H9 (cell line): ENCODE measurements at regions not wholly inside any gene's neighbourhood (a gene's known extent, or its start where the extent isn't known, plus 50 kb on each side); places are given as distances from the start of the nearest gene placed in this dataset.

Source experiments
- DNase-seq: peaks from one replicate; pipeline ENCODE4 v3.0.0-alpha.2; 2017
- H2AFZ ChIP-seq: one replicate; pipeline ENCODE4 v1.6.1; 2013; ENCODE audit warnings: mild to moderate bottlenecking, low read length, control low read depth, moderate library complexity
- H2AK5ac ChIP-seq: 2 replicates; pipeline ENCODE4 v1.6.1; 2013; ENCODE audit warnings: low read length, control low read depth, mixed read lengths; ENCODE audit not compliant: insufficient read length
- H2BK120ac ChIP-seq: one replicate; pipeline ENCODE4 v1.6.1; 2013; ENCODE audit warnings: low read depth, mild to moderate bottlenecking, low read length, control low read depth, inconsistent platforms; ENCODE audit not compliant: poor library complexity, severe bottlenecking
- H2BK12ac ChIP-seq: 2 replicates; pipeline ENCODE4 v1.6.1; 2013; ENCODE audit warnings: low read length, control low read depth, mixed read lengths, low read depth; ENCODE audit not compliant: insufficient read length
- H2BK15ac ChIP-seq: 2 replicates; pipeline ENCODE4 v1.6.1; 2013; ENCODE audit warnings: low read depth, low read length, control low read depth
- H2BK20ac ChIP-seq: one replicate; pipeline ENCODE4 v1.6.1; 2013; ENCODE audit warnings: low read depth, mild to moderate bottlenecking, low read length, control low read depth, inconsistent platforms; ENCODE audit not compliant: poor library complexity, severe bottlenecking
- H2BK5ac ChIP-seq: 2 replicates; pipeline ENCODE4 v1.6.1; 2013; ENCODE audit warnings: low read length, control low read depth, mixed read lengths; ENCODE audit not compliant: insufficient read length
- H3K14ac ChIP-seq: 2 replicates; pipeline ENCODE4 v1.6.1; 2013; ENCODE audit warnings: low read length, control low read depth; ENCODE audit not compliant: insufficient read depth
- H3K18ac ChIP-seq: 2 replicates; pipeline ENCODE4 v1.6.1; 2013; ENCODE audit warnings: low read depth, mild to moderate bottlenecking, mixed read lengths, low read length, control low read depth; ENCODE audit not compliant: insufficient read length
- H3K23ac ChIP-seq: 2 replicates; pipeline ENCODE4 v1.6.1; 2013; ENCODE audit warnings: low read length, control low read depth, mixed read lengths, low read depth; ENCODE audit not compliant: insufficient read length
- H3K23me2 ChIP-seq: 2 replicates; pipeline ENCODE4 v1.6.1; 2013; ENCODE audit warnings: low read depth, mild to moderate bottlenecking, mixed read lengths, low read length, control low read depth; ENCODE audit not compliant: insufficient read length, poor library complexity, severe bottlenecking
- H3K27ac ChIP-seq: 2 replicates; pipeline ENCODE4 v1.5.1; 2013; ENCODE audit warnings: low read length, control low read depth, mixed read lengths, low read depth; ENCODE audit not compliant: insufficient read length
- H3K27me3 ChIP-seq: 2 replicates; pipeline ENCODE4 v1.6.1; 2013; ENCODE audit warnings: low read length, control low read depth, inconsistent platforms; ENCODE audit not compliant: insufficient read depth
- H3K4ac ChIP-seq: 2 replicates; pipeline ENCODE4 v1.6.1; 2013; ENCODE audit warnings: low read depth, mild to moderate bottlenecking, control low read depth, inconsistent platforms, low read length, moderate library complexity
- H3K4me1 ChIP-seq: 2 replicates; pipeline ENCODE4 v1.6.1; 2013; ENCODE audit warnings: low read length, control low read depth, inconsistent platforms; ENCODE audit not compliant: insufficient read depth
- H3K4me2 ChIP-seq: 2 replicates; pipeline ENCODE4 v1.6.1; 2013; ENCODE audit warnings: low read length, control low read depth, mixed read lengths; ENCODE audit not compliant: insufficient read length, insufficient read depth
- H3K56ac ChIP-seq: 2 replicates; pipeline ENCODE4 v1.6.1; 2013; ENCODE audit warnings: low read depth, mild to moderate bottlenecking, mixed read lengths, low read length, control low read depth; ENCODE audit not compliant: insufficient read length
- H3K79me1 ChIP-seq: 2 replicates; pipeline ENCODE4 v1.6.1; 2013; ENCODE audit warnings: low read depth, mild to moderate bottlenecking, moderate library complexity, low read length, control low read depth, inconsistent platforms; ENCODE audit not compliant: insufficient read depth, poor library complexity, severe bottlenecking
- H3K79me2 ChIP-seq: 2 replicates; pipeline ENCODE4 v1.6.1; 2013; ENCODE audit warnings: low read length, control low read depth, inconsistent platforms; ENCODE audit not compliant: insufficient read depth
- H3K9ac ChIP-seq: 2 replicates; pipeline ENCODE4 v1.6.1; 2013; ENCODE audit warnings: low read length, control low read depth, mixed read lengths; ENCODE audit not compliant: insufficient read length; ENCODE audit errors: extremely low read depth
- H3K9me3 ChIP-seq: one replicate; pipeline ENCODE4 v1.6.1; 2013; ENCODE audit warnings: low read depth, low read length, inconsistent platforms; ENCODE audit not compliant: control insufficient read depth
- H3T11ph ChIP-seq: one replicate; pipeline ENCODE4 v1.6.1; 2013; ENCODE audit warnings: mild to moderate bottlenecking, low read length, control low read depth, inconsistent platforms
- H4K20me1 ChIP-seq: one replicate; pipeline ENCODE4 v1.6.1; 2013; ENCODE audit not compliant: control insufficient read depth, insufficient read length, insufficient read depth
- H4K5ac ChIP-seq: 2 replicates; pipeline ENCODE4 v1.6.1; 2013; ENCODE audit warnings: low read depth, mild to moderate bottlenecking, mixed read lengths, low read length, control low read depth; ENCODE audit not compliant: insufficient read length
- H4K8ac ChIP-seq: replicated peaks from 2 replicates; pipeline ENCODE4 v1.6.1; 2013; ENCODE audit warnings: low read length, control low read depth, mixed read lengths, low read depth; ENCODE audit not compliant: insufficient read length
- H4K91ac ChIP-seq: 2 replicates; pipeline ENCODE4 v1.6.1; 2013; ENCODE audit warnings: low read depth, mild to moderate bottlenecking, moderate library complexity, mixed read lengths, low read length, control low read depth; ENCODE audit not compliant: insufficient read length
- H3K27ac Mint-ChIP-seq, 3 experiments: 2 replicates in 2 of 3; 3 replicates in 1 of 3; pipeline ENCODE4 v1.8.0; 2020 to 2021; ENCODE audit warnings: mixed read lengths in 3 of 3, mild to moderate bottlenecking in 1 of 3, moderate library complexity in 1 of 3
- H3K27me3 Mint-ChIP-seq: 2 replicates; pipeline ENCODE4 v1.8.0; 2021; ENCODE audit warnings: low read depth, mild to moderate bottlenecking, moderate library complexity, mixed read lengths
- H3K36me3 Mint-ChIP-seq, 3 experiments: 2 replicates in 2 of 3; 3 replicates in 1 of 3; pipeline ENCODE4 v1.8.0; 2020 to 2021; ENCODE audit warnings: low read depth in 3 of 3, mixed read lengths in 3 of 3; ENCODE audit not compliant: insufficient read depth in 1 of 3
- H3K4me1 Mint-ChIP-seq, 2 experiments: 2 replicates each; pipeline ENCODE4 v1.8.0; 2020; ENCODE audit warnings: mixed read lengths in 2 of 2
- H3K4me3 Mint-ChIP-seq, 2 experiments: 2 replicates in 1 of 2; 3 replicates in 1 of 2; pipeline ENCODE4 v1.8.0; 2020 to 2021; ENCODE audit warnings: mild to moderate bottlenecking in 2 of 2, mixed read lengths in 2 of 2, moderate library complexity in 1 of 2
- H3K9me3 Mint-ChIP-seq, 2 experiments: 2 replicates in 1 of 2; 3 replicates in 1 of 2; pipeline ENCODE4 v1.8.0; 2020; ENCODE audit warnings: mild to moderate bottlenecking in 2 of 2, mixed read lengths in 2 of 2, moderate library complexity in 1 of 2
- CTCF ChIP-seq: fragments of 200-600 bp; sonication (generic); conservative IDR thresholded peaks from 3 replicates; pipeline ENCODE4 v1.8.0; 2021; ENCODE audit warnings: antibody characterized with exemption, mild to moderate bottlenecking
- WGBS: extraction: QIAGEN DNeasy Blood & Tissue Kit; methylation state at CpG from one replicate; pipeline ENCODE4 v1.1.7; 2013; ENCODE audit warnings: missing lambda C conversion rate, low lambda C conversion rate, mixed read lengths; ENCODE audit not compliant: insufficient read length; ENCODE audit errors: extremely low coverage; 5-methylcytosine and 5-hydroxymethylcytosine counted together

- H2BK15ac ChIP-seq: no peak overlapping the region
- no peak overlapping the region for H3K27ac ChIP-seq
- H3K79me1 ChIP-seq: no peaks in the 10 kb centered on the region
- no peak overlapping the region for H2BK12ac ChIP-seq
- no peak overlapping the region for H3K23ac ChIP-seq
- no peak for DNase-seq
- Mint-ChIP-seq H3K4me1 (peaks cover 0 to 5% of the 10 kb centered on the region in 2 experiments; a peak in 1 of 4 replicates), H3K27ac (no peak overlapping the region), H3K27me3 (no peaks in the 10 kb centered on the region), H3K4me3 (no peak overlapping the region), H3K36me3 (no peaks in the 10 kb centered on the region), H3K9me3 (no peaks in the 10 kb centered on the region)
- no peaks in the 10 kb centered on the region for H3K4me1 ChIP-seq
- no CpG with 5 or more reads among the region's 2 CpGs for WGBS
- H3K9ac ChIP-seq: no peak overlapping the region
- no peak overlapping the region for H4K91ac ChIP-seq
- no peak overlapping the region for H2BK20ac ChIP-seq
- no peak overlapping the region for H2AK5ac ChIP-seq
- TF ChIP-seq CTCF: no peak
- H3K79me2 ChIP-seq: no peaks in the 10 kb centered on the region
- no peaks in the 10 kb centered on the region for H3K23me2 ChIP-seq
- H4K20me1 ChIP-seq: no peaks in the 10 kb centered on the region
- no peak overlapping the region for H3K18ac ChIP-seq
- no peak overlapping the region for H3K56ac ChIP-seq
- H2BK120ac ChIP-seq: no peak overlapping the region
- no peak overlapping the region for H3K4me2 ChIP-seq
- H3K9me3 ChIP-seq: no peaks in the 10 kb centered on the region
- H3T11ph ChIP-seq: no peak overlapping the region
- no peaks in the 10 kb centered on the region for H3K27me3 ChIP-seq
- no peak overlapping the region for H4K5ac ChIP-seq
- H3K14ac ChIP-seq: no peak overlapping the region
- no peak overlapping the region for H3K4ac ChIP-seq
- H2AFZ ChIP-seq: no peak overlapping the region
- no peak overlapping the region for H2BK5ac ChIP-seq
- no peak overlapping the region for H4K8ac ChIP-seq
Measured at GRCh38 chr4:92099861-92100260, 203.9 kb upstream of the GRID2 start.
